ENCODE measurements at regions not wholly inside any gene's neighbourhood (a gene's known extent, or its start where the extent isn't known, plus 50 kb on each side); places are given as distances from the start of the nearest gene placed in this dataset.

DNA sequence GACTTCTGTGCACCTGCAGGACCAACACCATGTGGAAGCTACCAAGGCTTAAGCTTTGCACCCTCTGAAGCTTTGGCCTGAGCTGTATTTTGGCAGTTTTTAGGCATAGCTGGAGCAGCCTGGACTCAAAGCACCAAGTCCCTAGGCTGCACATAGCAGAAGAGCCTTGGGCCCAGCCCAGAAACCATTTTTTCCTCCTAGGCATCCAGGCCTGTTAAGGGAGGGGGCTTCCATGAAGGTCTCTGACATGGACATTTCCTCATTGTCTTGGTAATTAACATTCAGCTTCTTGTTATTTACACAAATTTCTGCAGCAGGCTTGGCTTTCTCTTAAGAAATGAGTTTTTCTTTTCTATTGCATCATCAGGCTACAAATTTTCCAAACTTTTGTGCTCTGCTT is 475.8 kb upstream of the FLRT2 start:
- TF ChIP-seq POLR2AphosphoS5 (IDR thresholded peaks at IDR 0.05; ENCODE audit: borderline replicate concordance, low read depth, low read length): no peak
- TF ChIP-seq EZH2 (IDR thresholded peaks at IDR 0.05): no peak
- TF ChIP-seq FOXP2 (optimal IDR thresholded peaks at IDR 0.05; ENCODE audit: control extremely low read depth, extremely low read length, insufficient read depth): no peak
